HG02885 (cell line): ENCODE measurements at regions not wholly inside any gene's neighbourhood (a gene's known extent, or its start where the extent isn't known, plus 50 kb on each side); places are given as distances from the start of the nearest gene placed in this dataset.
"Not testable (repeated sequence)": the region's sequence is repeated elsewhere in the genome, so short reads cannot be mapped to it uniquely, and the experiment has no call there.

Experiments
- ATAC-seq: cut with Tn5 transposase; IDR thresholded peaks from one replicate; pipeline ENCODE4 v1.9.1; 2021; ENCODE audit warnings: mild to moderate bottlenecking; ENCODE audit not compliant: unreplicated experiment, poor library complexity

DNA sequence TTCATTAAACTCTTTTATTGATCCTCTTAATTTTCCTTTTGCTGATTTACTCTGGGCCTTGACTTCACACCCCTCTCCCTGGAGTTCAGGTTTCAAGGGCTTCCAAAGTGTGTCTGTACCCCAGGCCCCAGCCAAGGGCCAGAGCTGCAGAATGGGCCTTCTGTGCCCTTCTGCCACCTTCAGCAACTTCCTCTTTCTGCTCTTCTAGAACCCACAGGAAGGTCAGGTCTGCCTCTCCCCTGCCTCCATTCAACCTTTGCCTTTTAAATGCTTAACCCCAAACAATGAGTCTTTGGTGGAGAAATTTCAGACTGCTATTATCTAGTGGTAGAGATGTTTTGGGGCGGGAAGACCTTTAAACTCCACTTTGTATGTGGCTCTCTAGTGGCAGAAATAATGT, 63.1 kb downstream of the TSN start:
- no peak for ATAC-seq

DNA sequence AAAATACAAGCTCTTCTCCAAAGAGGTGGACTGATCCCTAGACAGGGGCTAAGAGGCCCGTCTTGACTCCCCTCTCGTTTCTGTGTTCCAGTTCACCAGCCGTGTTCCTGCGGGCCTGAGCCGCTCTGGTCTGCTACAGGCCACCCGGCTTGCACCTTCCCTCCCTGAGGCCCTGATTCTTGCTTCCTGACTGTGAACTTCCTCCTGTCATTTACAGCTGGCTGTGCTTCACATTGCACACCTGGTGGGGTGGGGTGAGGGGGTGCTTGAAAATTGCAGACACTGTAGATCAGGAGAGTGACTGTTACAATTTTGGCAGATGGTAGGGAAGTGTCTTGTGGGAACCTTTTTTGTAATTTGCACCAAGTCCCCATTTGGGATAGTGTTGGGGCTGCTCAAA, 64.4 kb downstream of the TSN start:
- no peak for ATAC-seq

DNA sequence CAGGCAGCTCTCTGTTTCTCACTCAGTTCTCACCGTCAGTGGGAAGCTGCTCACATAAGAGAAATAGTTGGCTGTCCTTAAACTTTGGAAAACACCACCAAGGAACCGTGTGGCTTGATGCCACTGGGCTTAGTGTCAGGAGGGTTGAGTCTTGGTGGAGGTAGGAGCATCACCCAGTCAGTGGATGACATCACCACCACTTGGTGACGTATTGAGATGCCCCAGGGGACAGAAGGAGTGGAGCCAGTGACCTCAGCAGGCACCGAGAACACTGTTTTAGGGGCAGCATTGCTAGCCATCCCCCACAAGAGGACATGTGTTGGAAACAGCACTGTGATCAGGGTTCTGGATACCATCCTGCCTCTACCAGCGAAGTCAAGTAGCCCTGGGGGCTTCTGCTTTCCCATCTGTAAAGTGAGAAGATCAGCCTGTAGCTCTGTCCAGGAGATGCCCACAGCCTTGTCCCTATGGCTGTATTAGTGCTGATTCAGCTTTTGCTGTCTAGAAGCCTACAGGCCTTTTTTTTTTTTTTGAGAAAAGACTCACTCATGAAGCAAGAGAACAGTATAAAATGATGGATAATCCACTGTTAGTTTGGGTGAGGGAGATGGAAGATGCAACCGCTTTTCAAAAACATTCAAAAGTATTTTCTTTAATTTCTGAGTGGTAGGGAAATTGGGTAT, 66.2 kb downstream of the TSN start:
- no peak for ATAC-seq

DNA sequence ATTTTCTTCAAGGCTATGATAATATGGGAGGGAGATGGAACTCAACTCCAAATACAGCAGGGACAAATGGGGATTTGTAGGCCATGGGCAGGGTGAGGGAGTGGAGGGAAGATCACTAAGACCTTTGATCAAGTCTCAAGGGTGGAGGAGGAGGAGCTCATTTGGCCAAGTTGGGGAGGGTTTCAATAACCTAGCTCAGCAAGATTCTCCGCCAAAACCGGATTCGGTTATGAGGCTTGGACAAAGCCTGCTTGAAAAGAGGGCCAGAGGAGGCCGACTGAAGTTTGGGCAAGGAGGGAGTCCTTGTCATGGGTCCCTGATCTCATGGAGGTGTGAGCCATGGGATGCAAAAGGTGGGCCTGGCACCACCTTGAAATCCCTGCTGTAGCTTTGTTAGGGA, 68.8 kb downstream of the TSN start:
- ATAC-seq: no peak

DNA sequence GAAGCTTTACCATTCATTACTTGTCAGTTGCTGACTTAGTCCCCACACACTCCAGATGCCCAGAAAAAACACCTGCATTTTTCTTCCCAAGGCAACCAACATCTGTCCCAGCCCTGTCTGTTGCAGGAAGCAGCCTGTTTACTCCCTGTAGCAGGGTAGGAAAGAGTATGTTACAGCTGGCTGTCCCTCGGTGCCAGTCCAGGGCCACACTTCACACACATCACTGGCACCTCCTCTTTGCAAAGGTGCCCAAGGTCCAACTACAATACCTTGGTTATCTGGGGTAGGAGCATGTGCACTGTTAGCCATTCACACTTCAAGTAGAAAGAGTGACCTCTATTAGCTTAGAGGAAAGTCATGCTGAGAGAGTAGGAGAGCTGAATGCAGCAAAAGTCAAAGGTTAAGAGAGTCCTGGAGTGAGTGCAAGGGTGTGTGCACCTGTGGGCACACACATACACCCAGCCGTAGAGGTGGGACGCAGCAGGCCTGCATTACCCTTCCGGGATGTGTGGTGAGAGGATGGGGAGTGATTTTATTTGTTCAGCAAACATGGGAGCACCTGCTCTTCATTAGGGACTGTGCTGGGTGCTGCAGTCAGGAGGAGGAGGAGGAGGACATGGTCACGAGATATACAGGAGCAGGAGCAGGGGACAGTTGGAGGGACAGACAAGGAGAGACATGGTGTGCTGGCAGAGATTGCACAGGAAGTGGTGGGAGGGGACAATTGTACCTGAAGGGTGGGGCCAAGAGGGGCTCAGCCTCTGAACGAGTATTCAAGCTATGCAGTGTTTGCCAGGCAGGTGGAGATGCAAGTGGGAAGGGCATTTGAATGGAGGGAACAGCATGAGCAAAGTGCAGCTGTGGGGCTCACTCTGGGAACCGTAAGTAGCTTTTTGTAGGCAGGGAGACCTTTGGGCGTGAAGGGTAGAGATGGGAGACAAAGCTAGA, 69.8 kb downstream of the TSN start:
- ATAC-seq: no peak

DNA sequence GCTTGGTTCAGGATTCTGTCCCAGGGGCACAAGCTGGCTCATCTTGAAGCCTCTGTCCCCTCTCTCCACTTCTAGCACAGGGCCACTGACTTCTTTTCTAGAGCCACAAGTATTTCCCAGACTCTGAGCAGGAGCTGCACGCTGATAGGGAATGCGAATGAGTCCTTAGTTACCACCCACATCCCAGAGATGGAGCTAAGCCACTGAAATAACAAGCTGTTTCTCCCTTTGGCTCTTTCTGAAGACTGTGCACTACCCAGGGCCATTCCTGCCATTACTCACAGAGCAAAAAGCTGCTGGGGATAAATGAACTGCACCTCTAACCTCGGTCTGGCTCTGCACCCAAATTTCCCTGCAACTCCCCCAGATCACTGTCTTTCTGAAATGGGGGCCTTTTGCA, 70.6 kb downstream of the TSN start:
- ATAC-seq: no peak

DNA sequence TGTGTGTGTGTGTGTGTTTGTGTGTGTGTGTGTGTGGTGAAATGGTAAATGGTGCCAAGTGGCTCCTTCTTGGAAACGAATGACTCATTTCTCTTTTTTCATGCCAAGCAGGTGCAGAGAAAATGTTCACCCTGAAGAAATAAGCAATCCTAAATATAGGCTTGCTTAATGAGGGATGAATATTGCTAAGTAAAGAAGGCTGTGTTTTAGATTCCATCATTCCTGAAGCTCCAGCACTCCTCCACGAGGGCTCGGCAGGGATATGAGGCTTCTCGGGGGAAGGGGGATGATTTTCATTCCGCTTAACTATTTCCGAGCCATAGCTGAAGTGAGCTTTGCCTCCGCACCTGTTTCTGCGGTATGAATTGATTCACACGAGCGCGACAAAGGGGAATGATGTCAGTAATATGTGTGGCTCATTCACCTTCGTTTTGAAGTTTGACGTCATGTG, 72.9 kb downstream of the TSN start:
- no peak for ATAC-seq

DNA sequence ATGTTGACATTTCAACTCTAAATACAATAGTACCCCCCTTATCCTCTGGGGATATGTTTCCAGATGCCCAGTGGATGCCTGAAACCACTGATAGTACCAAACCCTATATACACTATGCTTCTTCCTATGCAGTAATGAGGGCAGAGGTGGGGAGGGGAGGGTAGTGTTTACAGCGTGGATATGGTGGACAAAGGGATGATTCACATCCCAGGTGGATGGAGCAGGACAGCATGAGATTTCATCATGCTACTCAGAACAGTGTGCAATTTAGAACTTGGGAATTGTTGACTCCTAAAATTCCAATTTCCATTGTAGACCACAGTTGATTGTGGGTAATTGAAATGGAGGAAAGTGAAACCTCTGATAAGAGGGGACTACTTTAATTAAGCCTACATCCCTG, 75.4 kb downstream of the TSN start:
- no peak for ATAC-seq

DNA sequence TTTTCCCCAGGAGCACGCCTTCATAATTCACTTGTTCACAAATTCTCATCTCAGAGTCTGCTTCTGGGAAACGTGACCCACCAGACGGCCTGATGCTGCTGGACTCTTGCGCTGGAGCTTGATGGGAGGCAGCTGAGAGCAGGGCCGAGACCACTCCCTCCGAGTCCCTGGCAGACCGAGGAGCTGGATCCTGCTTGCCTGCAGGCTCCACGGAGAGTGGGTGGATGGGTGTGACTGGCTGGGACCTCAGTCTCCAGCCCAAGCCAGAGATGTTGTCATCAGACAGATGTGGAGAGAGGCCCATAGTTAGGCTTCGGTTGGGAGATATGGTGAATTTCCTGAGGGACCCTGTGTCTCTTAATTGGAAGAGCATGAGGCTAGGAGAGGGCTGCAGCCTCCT, 76.4 kb downstream of the TSN start:
- ATAC-seq: no peak

DNA sequence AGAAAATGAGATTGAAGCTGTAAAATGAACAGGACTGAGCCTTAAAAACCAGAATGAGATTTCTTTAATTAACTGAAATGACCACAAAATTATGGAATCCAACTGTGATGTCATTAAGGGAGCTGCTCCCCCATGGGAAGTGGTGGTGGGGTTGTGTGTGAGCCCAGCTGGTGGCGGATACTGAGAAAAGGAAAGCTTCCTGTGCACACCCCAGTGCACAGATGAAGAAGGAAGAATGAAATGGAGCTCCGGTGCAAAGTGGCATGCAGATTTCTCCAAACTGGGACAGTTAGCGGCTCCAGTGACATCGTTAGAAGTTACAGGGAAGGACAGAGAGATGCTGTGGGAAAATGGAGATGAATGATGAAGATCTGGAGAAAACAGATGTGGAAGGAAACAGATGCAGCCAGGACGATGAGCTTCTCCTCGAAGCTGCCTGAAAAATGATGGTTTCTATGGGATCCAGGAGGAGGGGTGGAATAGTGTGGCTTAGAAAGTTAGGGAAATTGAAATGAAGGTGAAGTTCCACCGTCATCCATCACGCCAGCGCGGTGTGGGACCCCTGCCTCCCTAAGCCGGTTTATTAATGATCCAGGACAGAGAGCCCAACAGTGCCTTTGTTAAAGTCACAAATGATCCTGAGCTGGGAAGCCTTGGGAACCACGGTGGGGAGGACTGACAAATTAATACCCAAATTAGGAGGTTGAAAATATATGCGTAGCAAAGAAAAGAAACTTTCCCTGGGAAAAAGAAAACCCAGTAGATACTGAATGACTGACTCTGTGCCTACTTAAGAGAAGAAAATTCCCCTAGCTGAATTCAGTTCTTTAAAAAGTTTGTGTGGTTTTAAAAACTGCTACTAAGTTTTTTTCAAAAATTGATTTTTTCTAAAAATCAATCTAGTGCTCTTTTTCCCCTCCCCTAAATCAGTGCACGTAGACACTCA, 77.2 kb downstream of the TSN start:
- ATAC-seq: no peak

DNA sequence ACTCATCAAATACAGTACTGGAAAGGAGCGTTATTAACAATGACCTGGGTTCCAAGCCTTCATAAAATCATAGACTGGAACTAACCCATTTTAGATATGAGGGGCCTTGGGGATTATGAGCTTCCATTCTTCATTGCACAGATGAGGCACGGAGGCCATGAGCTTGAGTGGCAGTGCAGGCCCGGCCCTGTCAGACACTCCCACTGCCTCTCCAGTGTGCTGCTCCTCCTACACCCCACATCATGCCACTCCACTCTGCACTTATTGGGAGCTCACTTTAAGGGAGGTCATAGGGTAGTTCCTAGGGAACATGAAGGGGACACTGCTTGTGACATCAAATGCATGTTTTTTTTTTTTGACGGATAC, 77.9 kb downstream of the TSN start:
- no peak for ATAC-seq

DNA sequence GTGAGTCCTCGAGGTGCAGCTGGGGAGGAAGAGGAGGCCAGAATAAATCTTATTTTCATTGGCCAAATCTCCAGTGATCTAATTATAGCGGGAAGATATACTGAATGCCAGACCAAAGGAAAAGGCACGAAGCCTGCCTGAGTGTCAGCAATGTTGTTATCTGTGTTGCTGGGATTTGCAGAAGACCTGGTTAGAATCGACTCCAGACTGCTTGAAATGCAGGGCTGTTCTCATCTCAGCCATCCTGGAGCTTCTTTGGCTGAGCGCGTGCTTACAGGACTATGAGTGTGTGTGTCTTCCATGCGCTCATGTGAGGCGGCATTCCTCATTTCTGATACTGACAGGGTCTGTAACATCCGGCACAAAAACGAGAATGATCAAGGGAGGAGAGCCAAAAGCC, 81.2 kb downstream of the TSN start:
- ATAC-seq: no peak

DNA sequence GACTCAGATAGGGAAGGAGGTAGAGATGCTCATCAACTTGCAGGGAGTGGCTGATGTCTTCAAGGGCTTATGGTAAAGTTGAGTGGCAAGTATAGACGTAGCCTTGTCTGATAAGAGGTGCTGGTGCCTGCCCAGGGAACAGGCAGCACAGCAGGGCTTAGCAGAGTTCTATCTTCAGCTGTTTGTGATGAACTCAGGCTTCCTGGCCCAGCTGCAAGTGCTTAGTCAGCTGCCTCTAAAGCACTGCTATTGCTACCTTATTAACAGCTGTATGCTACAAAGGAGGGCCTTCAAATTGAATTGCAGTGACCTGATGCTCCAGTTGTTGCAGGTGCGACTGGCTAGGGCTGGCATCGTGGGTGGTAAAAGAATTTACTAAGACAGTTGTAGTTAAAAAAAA, 82.1 kb downstream of the TSN start:
- ATAC-seq: no peak

DNA sequence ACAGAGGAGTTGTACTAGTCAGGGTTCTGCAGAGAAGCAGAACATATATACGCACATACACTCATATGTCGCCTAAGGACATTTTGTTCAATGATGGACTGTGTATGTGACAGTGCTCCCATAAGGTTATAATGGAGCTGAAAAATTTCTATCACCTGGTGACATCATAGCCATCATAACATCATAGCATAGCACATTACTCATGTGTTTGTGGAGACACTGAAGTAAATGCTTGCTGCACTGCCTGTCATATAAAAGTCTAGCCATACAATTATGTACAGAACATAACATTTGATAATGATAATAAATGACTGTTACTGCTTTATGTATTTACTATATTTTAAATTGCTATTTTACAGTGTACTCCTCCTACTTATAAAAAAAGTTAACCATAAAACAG, 83.1 kb downstream of the TSN start:
- no peak for ATAC-seq

DNA sequence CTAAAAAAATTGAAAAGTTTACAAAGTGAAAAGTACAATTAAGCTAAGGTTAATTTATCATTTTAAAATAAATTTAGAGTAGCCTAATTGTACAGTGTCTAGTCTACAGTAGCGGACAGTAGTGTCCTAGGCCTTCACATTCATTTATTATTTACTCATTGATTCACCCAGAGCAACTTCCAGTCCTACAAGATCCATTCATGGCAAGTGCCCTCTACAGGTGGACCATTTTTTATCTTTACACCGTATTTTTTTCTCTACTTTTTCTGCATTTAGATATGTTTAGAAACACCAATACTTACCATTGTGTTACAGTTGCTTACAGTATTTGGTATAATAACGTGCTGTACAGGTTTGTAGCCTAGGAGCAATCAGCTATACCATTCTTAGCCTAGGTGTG, 84.1 kb downstream of the TSN start:
- no peak for ATAC-seq

DNA sequence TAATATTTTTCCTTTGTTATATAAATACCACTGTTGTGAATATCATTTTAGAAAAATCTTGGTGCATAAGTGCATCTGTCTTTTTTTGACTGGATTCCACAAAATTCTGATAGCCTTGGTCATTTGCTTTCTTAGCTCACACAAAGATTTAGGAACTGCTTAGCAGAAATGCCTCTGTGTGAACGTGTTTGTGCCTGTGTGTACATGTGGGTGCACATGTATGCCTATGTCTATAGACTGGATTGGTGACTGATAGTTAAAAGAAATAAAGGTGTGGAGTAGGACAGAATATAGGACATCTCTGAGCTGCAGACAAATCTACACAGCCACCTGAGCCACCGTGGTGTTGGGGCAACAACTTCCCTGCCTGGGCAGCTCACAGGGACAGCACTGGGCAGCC, 93.8 kb downstream of the TSN start:
- no peak for ATAC-seq

DNA sequence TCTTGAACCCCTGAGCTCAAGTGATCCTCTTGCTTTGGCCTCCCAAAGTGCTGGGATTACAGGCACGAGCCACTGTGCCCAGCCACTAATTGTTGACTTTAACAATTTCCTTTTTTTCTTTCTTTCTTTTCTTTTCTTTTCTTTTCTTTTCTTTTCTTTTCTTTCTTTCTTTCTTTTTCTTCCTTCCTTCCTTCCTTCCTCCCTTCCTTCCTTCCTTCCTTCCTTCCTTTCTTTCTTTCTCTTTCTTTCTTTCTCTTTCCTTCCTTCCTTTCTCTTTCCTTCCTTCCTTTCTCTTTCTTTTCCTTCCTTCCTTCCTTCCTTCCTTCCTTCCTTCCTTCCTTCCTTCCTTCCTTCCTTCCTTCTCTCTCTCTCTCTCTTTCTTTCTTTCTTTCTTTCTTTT, 97.7 kb downstream of the TSN start:
- not testable (repeated sequence) for ATAC-seq

DNA sequence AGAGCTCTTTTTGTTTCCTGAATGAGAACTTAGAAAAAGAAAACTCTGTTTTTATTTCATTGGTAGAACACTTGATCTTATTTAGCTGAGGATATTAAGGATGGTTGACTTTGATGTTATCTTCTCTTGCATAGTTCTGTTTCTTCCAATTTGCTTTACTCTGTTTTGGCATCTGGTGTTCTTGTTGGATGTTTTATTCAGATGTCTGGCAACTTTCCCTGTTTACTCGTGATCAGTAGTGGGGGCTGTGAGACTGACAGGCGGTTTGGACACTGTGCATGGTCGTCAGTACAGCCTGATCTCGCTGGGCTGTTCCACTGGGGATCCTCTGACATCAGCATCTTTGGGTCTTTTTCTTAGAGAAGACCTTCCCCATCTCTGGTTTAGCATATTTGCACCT, 100.1 kb downstream of the TSN start:
- ATAC-seq: no peak

DNA sequence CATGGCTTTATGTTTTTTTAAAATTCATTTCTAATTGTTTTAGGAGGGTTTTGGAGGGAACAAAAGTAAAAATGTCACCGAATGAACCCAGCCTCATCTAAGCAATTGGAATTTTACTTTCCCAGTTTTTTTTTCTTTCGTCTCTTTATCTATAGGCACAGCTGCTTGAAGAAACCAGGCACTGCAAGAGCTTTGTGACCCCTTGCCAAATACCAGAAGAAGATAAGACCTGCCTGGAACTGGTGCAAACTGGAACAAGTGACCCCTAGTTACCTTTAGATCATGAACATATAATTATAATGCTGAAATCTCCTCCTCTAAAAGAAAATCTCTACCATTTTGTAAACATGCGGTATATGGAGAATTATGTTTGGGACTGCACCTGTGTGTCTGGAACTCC, 100.9 kb downstream of the TSN start:
- no peak for ATAC-seq

DNA sequence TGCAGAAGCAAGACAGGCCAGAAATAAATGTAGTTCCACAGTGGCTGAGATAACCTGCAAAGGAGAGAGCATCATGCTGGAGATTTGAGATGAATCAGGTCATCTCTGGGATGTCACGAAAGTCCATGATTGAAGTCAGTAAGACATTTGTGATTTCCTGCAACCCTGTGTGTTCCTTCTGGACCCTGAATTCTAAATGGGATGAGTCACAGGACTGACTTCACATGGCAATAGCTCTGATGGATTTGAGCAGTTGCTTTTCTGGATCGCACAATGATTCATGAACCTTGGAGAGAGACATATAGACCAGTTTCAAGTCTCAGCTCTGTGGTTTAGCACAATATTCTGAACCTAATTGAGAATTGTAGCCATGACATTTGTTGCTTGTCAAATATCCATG, 102.9 kb downstream of the TSN start:
- ATAC-seq: no peak

DNA sequence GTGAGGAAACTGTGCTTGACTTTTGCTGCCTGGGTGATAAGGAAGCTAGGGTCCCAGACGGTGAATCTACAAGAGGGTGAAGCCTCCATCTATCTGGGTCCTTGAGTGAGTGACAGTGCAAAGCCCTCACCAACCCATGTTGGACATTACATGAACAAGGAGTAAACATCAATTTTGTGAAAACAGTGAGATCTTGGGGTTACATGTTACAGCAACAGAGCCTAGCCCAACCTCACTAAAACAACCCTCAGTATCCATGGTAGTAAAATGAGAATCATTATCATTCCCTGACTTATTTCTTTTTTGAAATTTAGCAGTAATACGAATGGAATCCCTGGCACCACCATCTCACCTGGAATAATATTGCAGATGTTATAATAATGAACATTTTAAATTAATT, 103.4 kb downstream of the TSN start:
- no peak for ATAC-seq
